ENCODE measurements at regions not wholly inside any gene's neighbourhood (a gene's known extent, or its start where the extent isn't known, plus 50 kb on each side); places are given as distances from the start of the nearest gene placed in this dataset.

DNA sequence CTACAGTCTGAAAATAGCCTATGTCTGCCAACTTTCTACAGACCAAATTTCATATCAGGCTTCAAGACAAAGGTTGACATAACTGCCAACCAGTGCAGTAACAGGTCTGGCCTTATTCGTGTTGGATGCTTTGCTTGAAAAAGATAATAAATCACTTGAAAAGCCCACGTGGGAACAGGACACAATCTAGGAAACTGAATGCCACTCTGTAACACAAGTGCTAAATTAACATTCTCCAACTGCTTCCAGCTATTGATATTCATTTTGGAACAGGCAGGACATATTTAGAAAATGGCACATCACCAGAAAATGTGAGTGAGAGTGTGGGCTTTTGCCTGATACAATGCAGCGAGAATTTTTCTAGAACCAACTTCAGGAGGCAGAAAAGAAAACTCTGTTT is 165.9 kb upstream of the CCDC150 start:
- TF ChIP-seq CTCF (IDR thresholded peaks at IDR 0.05) (no peak), POLR2A (IDR thresholded peaks at IDR 0.05) (no peak)

All from adrenal gland (tissue), 5 donors.